ENCODE measurements at regions not wholly inside any gene's neighbourhood (a gene's known extent, or its start where the extent isn't known, plus 50 kb on each side); places are given as distances from the start of the nearest gene placed in this dataset.

- intact Hi-C loops (cut with DNase I) = no loop called here
- 45 to 59% (median 57%) methylated on average over 1 of the region's 1 CpG for WGBS, 3 donors
- no peaks in the 10 kb centered on the region for H3K27me3 ChIP-seq
- H3K9me3 ChIP-seq = no peaks in the 10 kb centered on the region
- H3K36me3 ChIP-seq = no peaks in the 10 kb centered on the region
- no peak overlapping the region for H3K4me3 ChIP-seq
- no peak overlapping the region for H3K27ac ChIP-seq
- no peak for TF ChIP-seq CTCF (IDR thresholded peaks at IDR 0.05)
- TF ChIP-seq POLR2A (IDR thresholded peaks at IDR 0.05) = no peak
- no peak for TF ChIP-seq EP300 (IDR thresholded peaks at IDR 0.05)
- H3K4me1 ChIP-seq (ENCODE audit: insufficient read depth) = no peaks in the 10 kb centered on the region
- DNase-seq = no peak
Observed at GRCh38 chr7:17058568-17058967, 176.8 kb upstream of the AGR3 start.

- WGBS, 3 donors = 92 to 95% (median 95%) methylated on average over 3 of the region's 3 CpGs
- Histone ChIP-seq H3K9me3 (no peaks in the 10 kb centered on the region), H3K4me3 (no peak overlapping the region), H3K27me3 (no peaks in the 10 kb centered on the region), H3K27ac (no peak overlapping the region), H3K36me3 (no peaks in the 10 kb centered on the region), H3K4me1 (ENCODE audit: insufficient read depth) (no peaks in the 10 kb centered on the region)
- DNase-seq = no peak
- intact Hi-C loops (cut with DNase I) = no loop called here
- no peak for TF ChIP-seq EP300 (IDR thresholded peaks at IDR 0.05)
- TF ChIP-seq POLR2A (IDR thresholded peaks at IDR 0.05) = no peak
- TF ChIP-seq CTCF (IDR thresholded peaks at IDR 0.05) = no peak
Observed at GRCh38 chr7:17060051-17060450, 178.3 kb upstream of the AGR3 start.

- 86 to 92% (median 92%) methylated on average over 2 of the region's 2 CpGs for WGBS, 3 donors
- Histone ChIP-seq H3K4me3 (no peak overlapping the region), H3K27ac (no peak overlapping the region), H3K4me1 (ENCODE audit: insufficient read depth) (no peaks in the 10 kb centered on the region), H3K36me3 (no peaks in the 10 kb centered on the region), H3K9me3 (no peaks in the 10 kb centered on the region), H3K27me3 (no peaks in the 10 kb centered on the region)
- no peak for DNase-seq
- TF ChIP-seq POLR2A (IDR thresholded peaks at IDR 0.05) = no peak
- no peak for TF ChIP-seq EP300 (IDR thresholded peaks at IDR 0.05)
- TF ChIP-seq CTCF (IDR thresholded peaks at IDR 0.05) = no peak
- intact Hi-C loops (cut with DNase I) = no loop called here
Observed at GRCh38 chr7:17061443-17061842, 179.7 kb upstream of the AGR3 start.

- H3K4me1 ChIP-seq (ENCODE audit: insufficient read depth) = no peaks in the 10 kb centered on the region
- no peaks in the 10 kb centered on the region for H3K36me3 ChIP-seq
- H3K9me3 ChIP-seq = no peaks in the 10 kb centered on the region
- DNase-seq = no peak
- no peak for TF ChIP-seq POLR2A (IDR thresholded peaks at IDR 0.05)
- no peak for TF ChIP-seq EP300 (IDR thresholded peaks at IDR 0.05)
- TF ChIP-seq CTCF (IDR thresholded peaks at IDR 0.05) = no peak
- intact Hi-C loops (cut with DNase I) = no loop called here
- 75 to 83% (median 82%) methylated on average over 5 of the region's 5 CpGs for WGBS, 3 donors
- no peaks in the 10 kb centered on the region for H3K27me3 ChIP-seq
- H3K27ac ChIP-seq = no peak overlapping the region
- no peak overlapping the region for H3K4me3 ChIP-seq
Observed at GRCh38 chr7:17062151-17063044, 180.6 kb upstream of the AGR3 start.
